PC-3 (cell line): ENCODE measurements at regions not wholly inside any gene's neighbourhood (a gene's known extent, or its start where the extent isn't known, plus 50 kb on each side); places are given as distances from the start of the nearest gene placed in this dataset.

Experiments
- ATAC-seq: fragments of 200-7000 bp; cut with Tn5 transposase; 2 replicates; pipeline ENCODE4 v1.9.1; 2020; ENCODE audit warnings: mild to moderate bottlenecking, moderate library complexity
- BruUV-seq: library from RNA; stranded (reverse); fragments of 400-500 nt; replicated peaks from 2 replicates; lab custom pipeline; 2021; lab: Mats Ljungman, UMichigan
- CTCF ChIA-PET: fragments of 300-600 bp; sonication (Branson Sonifier 250); formaldehyde crosslinking; loops from one replicate; lab custom pipeline; 2022; ENCODE audit warnings: antibody characterized with exemption; lab: Charles Lee
- POLR2A ChIA-PET: fragments of 300-600 bp; sonication (Branson Sonifier 250); formaldehyde crosslinking; loops from one replicate; lab custom pipeline; 2022; ENCODE audit warnings: antibody characterized with exemption; ENCODE audit not compliant: unreplicated experiment; lab: Charles Lee
- DNase-seq: peaks from one replicate; pipeline ENCODE4 v3.0.0-alpha.2; 2015
- H2AFZ ChIP-seq: fragments of 300-600 bp; sonication (generic); 2 replicates; pipeline ENCODE4 v1.6.0; 2016; ENCODE audit warnings: antibody characterized with exemption, low read length
- H3F3A ChIP-seq: fragments of 300-600 bp; sonication (generic); one replicate; pipeline ENCODE4 v1.6.0; 2017; ENCODE audit warnings: antibody characterized with exemption, low read length, control low read depth, mild to moderate bottlenecking; ENCODE audit not compliant: unreplicated experiment
- H3K27ac ChIP-seq: fragments of 300-600 bp; sonication (generic); 2 replicates; pipeline ENCODE4 v1.5.1; 2016; ENCODE audit warnings: mild to moderate bottlenecking, low read length
- H3K27me3 ChIP-seq: fragments of 300-600 bp; sonication (generic); 2 replicates; pipeline ENCODE4 v1.6.1; 2016; ENCODE audit warnings: low read length, mixed read lengths
- H3K36me3 ChIP-seq: fragments of 300-600 bp; sonication (generic); 2 replicates; pipeline ENCODE4 v1.6.1; 2016; ENCODE audit warnings: low read depth, mixed run types, low read length, mixed read lengths
- H3K4me1 ChIP-seq: fragments of 300-600 bp; sonication (generic); 2 replicates; pipeline ENCODE4 v1.5.1; 2016; ENCODE audit warnings: low read length; ENCODE audit not compliant: insufficient read depth
- H3K4me2 ChIP-seq: fragments of 300-600 bp; sonication (generic); 2 replicates; pipeline ENCODE4 v1.6.0; 2016; ENCODE audit warnings: low read length
- H3K4me3 ChIP-seq: fragments of 300-600 bp; sonication (generic); 2 replicates; pipeline ENCODE4 v1.5.1; 2016; ENCODE audit warnings: mild to moderate bottlenecking, low read length, mixed read lengths
- H3K79me2 ChIP-seq: fragments of 300-600 bp; sonication (generic); 2 replicates; pipeline ENCODE4 v1.6.1; 2017; ENCODE audit warnings: low read length, mixed read lengths
- H3K9ac ChIP-seq: fragments of 300-600 bp; sonication (generic); 2 replicates; pipeline ENCODE4 v1.6.0; 2016; ENCODE audit warnings: mild to moderate bottlenecking, low read length
- H3K9me2 ChIP-seq: fragments of 300-600 bp; sonication (generic); replicated peaks from 2 replicates; pipeline ENCODE4 v1.6.1; 2016; ENCODE audit warnings: mixed run types, low read length, mixed read lengths
- H3K9me3 ChIP-seq: fragments of 300-600 bp; sonication (generic); 2 replicates; pipeline ENCODE4 v1.6.1; 2016; ENCODE audit warnings: low read length, mixed read lengths
- H4K20me1 ChIP-seq: fragments of 300-600 bp; sonication (generic); 2 replicates; pipeline ENCODE4 v1.6.1; 2016; ENCODE audit warnings: low read length, mixed read lengths
- CTCF ChIP-seq: fragments of 300-600 bp; sonication (generic); conservative IDR thresholded peaks from 2 replicates; pipeline ENCODE4 v1.5.1; 2017; ENCODE audit warnings: antibody characterized with exemption, low read depth, mild to moderate bottlenecking, low read length
- EZH2 ChIP-seq: fragments of 300-600 bp; sonication (generic); IDR thresholded peaks from one replicate; pipeline ENCODE4 v1.6.1; 2017; ENCODE audit warnings: antibody characterized with exemption, mild to moderate bottlenecking, low read length; ENCODE audit not compliant: unreplicated experiment
- EZH2phosphoT487 ChIP-seq: fragments of 300-600 bp; sonication (generic); IDR thresholded peaks from 2 replicates; pipeline ENCODE4 v1.6.1; 2018; ENCODE audit warnings: mild to moderate bottlenecking, antibody characterized with exemption, low read length, borderline replicate concordance
- intact Hi-C: fragments of 100-400 bp; cut with micrococcal nuclease; formaldehyde crosslinking; loops from 2 replicates; pipeline ENCODE4 v1.9.0; 2023

- H3K9me3 ChIP-seq: no peaks in the 10 kb centered on the region
- no peak for TF ChIP-seq EZH2
- TF ChIP-seq CTCF: no peak
- TF ChIP-seq EZH2phosphoT487: no peak
- no peaks in the 10 kb centered on the region for H3K4me1 ChIP-seq
- intact Hi-C loops: no loop called here
- no TSS peak for BruUV-seq
- H3K36me3 ChIP-seq: no peaks in the 10 kb centered on the region
- DNase-seq (no peak), ATAC-seq (no peak)
- no peaks in the 10 kb centered on the region for H3K79me2 ChIP-seq
- POLR2A ChIA-PET: no interaction called here
- no peaks in the 10 kb centered on the region for H4K20me1 ChIP-seq
- no peak overlapping the region for H3K9ac ChIP-seq
- no peaks in the 10 kb centered on the region for H3F3A ChIP-seq
- H3K4me3 ChIP-seq: no peak overlapping the region
- no peak overlapping the region for H3K4me2 ChIP-seq
- 0 out of 2 replicates have a peak, but pooled peaks cover 13% of the 10 kb centered on the region for H3K27me3 ChIP-seq
- H3K9me2 ChIP-seq: no peaks in the 10 kb centered on the region
- H2AFZ ChIP-seq: 0 out of 2 replicates have a peak overlapping the region, but pooled peaks have one; percentile 27
- CTCF ChIA-PET: no interaction called here
- no peak overlapping the region for H3K27ac ChIP-seq
Observed at GRCh38 chr3:181790561-181790960, 78.8 kb downstream of the SOX2 start.

GRCh38 chr3:181791056-181791955, 79.6 kb downstream of the SOX2 start:
- ChIA-PET POLR2A (interaction anchor here (0.6 kb wide), 1 partner anchor 844 kb away, joined by 3 read pairs; no protein-coding TSS in a partner anchor), CTCF (no interaction called here)
- no peak for TF ChIP-seq EZH2phosphoT487
- no peak for TF ChIP-seq CTCF
- no peak for TF ChIP-seq EZH2
- 0 out of 2 replicates have a peak, but pooled peaks cover 13% of the 10 kb centered on the region for H3K27me3 ChIP-seq
- BruUV-seq: no TSS peak
- no peaks in the 10 kb centered on the region for H3K9me3 ChIP-seq
- no peak overlapping the region for H3K27ac ChIP-seq
- H3K4me1 ChIP-seq: no peaks in the 10 kb centered on the region
- H3K9me2 ChIP-seq: no peaks in the 10 kb centered on the region
- no peaks in the 10 kb centered on the region for H3F3A ChIP-seq
- H3K9ac ChIP-seq: no peak overlapping the region
- H3K36me3 ChIP-seq: no peaks in the 10 kb centered on the region
- intact Hi-C loops: no loop called here
- no peak overlapping the region for H2AFZ ChIP-seq
- H3K4me3 ChIP-seq: no peak overlapping the region
- no peaks in the 10 kb centered on the region for H3K79me2 ChIP-seq
- H4K20me1 ChIP-seq: no peaks in the 10 kb centered on the region
- no peak overlapping the region for H3K4me2 ChIP-seq
- DNase-seq: no peak
- ATAC-seq: no peak

GRCh38 chr3:181793006-181793405, 81.3 kb downstream of the SOX2 start:
- TF ChIP-seq CTCF (no peak), EZH2phosphoT487 (no peak), EZH2 (no peak)
- intact Hi-C loops: no loop called here
- H3K9ac ChIP-seq: no peak overlapping the region
- H2AFZ ChIP-seq: no peak overlapping the region
- H4K20me1 ChIP-seq: no peaks in the 10 kb centered on the region
- H3K4me1 ChIP-seq: no peaks in the 10 kb centered on the region
- BruUV-seq: no TSS peak
- H3K27ac ChIP-seq: no peak overlapping the region
- no peak for DNase-seq
- H3K4me3 ChIP-seq: no peak overlapping the region
- ATAC-seq: no peak
- no peaks in the 10 kb centered on the region for H3K9me3 ChIP-seq
- ChIA-PET POLR2A (no interaction called here), CTCF (no interaction called here)
- H3F3A ChIP-seq: no peaks in the 10 kb centered on the region
- H3K9me2 ChIP-seq: no peaks in the 10 kb centered on the region
- no peaks in the 10 kb centered on the region for H3K36me3 ChIP-seq
- H3K4me2 ChIP-seq: no peak overlapping the region
- H3K79me2 ChIP-seq: no peaks in the 10 kb centered on the region
- H3K27me3 ChIP-seq: peaks cover 26% of the 10 kb centered on the region
